LNCaP clone FGC (cell line): ENCODE measurements at regions not wholly inside any gene's neighbourhood (a gene's known extent, or its start where the extent isn't known, plus 50 kb on each side); places are given as distances from the start of the nearest gene placed in this dataset.

ENCODE experiments used
- DNase-seq: peaks from one replicate; pipeline ENCODE4 v3.0.0-alpha.2; 2011; ENCODE audit warnings: low read depth
- H3K4me3 ChIP-seq: 2 replicates; pipeline ENCODE4 v1.5.1; 2011; ENCODE audit warnings: mild to moderate bottlenecking, low read depth, low read length, control low read depth
- TF ChIP-seq, protein P1 (sequence below): IDR thresholded peaks from 2 replicates; pipeline ENCODE4 v1.5.1; 2012; ENCODE audit warnings: mild to moderate bottlenecking; ENCODE audit not compliant: control insufficient read depth, insufficient read depth; ENCODE audit errors: extremely low read depth

DNA sequence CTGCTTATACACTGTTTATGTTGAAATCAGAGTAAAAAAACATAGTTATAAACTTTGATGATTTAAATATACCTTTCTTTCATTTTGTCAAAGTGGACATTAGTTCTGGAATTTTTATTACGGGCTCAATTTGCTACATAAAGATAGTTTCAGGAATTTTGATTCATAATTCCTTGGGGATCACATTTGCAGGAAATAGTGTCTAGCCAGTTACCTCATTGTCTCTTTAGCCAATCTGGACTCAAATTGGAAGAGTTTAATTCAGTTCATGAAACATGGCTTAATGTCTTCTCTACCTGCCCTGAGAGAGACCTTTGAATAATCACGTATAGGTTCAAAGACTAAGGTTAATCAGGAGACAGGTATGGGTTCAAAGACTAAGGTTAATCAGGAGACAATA, 262.6 kb downstream of the HGF start:
- TF ChIP-seq, protein P1, sequence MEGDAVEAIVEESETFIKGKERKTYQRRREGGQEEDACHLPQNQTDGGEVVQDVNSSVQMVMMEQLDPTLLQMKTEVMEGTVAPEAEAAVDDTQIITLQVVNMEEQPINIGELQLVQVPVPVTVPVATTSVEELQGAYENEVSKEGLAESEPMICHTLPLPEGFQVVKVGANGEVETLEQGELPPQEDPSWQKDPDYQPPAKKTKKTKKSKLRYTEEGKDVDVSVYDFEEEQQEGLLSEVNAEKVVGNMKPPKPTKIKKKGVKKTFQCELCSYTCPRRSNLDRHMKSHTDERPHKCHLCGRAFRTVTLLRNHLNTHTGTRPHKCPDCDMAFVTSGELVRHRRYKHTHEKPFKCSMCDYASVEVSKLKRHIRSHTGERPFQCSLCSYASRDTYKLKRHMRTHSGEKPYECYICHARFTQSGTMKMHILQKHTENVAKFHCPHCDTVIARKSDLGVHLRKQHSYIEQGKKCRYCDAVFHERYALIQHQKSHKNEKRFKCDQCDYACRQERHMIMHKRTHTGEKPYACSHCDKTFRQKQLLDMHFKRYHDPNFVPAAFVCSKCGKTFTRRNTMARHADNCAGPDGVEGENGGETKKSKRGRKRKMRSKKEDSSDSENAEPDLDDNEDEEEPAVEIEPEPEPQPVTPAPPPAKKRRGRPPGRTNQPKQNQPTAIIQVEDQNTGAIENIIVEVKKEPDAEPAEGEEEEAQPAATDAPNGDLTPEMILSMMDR, result no peak
- DNase-seq, result no peak
- no peak overlapping the region for H3K4me3 ChIP-seq

DNA sequence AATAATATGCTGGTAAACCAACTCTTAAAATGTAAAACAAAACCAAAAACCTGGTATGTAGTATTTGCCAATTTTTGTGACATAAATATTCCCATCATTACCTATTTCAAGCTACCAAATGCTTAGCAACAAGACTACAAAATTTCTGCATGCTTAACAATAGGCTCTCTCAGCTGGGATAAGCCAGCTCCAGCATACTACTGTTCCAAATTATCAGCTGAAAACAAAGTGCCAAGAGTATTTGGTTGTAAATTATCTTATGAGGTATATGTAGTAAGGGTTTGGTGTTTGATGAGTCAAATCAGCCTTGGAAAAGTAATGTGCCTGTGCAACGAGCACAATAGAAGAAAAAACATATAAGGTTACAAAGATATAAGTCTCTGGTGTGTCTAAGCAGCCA, 263.2 kb downstream of the HGF start:
- TF ChIP-seq, protein P1, result no peak
- H3K4me3 ChIP-seq, result no peak overlapping the region
- DNase-seq, result no peak

DNA sequence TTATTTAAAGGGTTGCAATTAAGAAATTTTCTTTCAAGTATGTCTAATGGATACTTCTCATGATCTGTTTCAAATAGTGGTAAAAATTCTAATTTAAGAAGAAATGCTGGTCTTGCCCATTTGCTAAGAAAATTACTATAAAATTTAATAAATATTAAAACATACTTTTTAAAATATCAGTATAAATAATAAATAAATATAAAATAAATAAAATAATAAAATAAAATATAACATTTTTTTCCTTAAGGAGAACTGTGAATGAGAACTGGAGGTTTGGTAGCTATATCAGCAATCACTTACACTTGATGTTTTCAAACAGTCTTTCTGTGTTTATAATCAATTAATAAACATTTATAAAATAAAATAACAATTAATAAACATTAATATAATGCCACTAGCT, 266.1 kb downstream of the HGF start:
- TF ChIP-seq, protein P1, result no peak
- DNase-seq, result no peak
- H3K4me3 ChIP-seq, result no peak overlapping the region

DNA sequence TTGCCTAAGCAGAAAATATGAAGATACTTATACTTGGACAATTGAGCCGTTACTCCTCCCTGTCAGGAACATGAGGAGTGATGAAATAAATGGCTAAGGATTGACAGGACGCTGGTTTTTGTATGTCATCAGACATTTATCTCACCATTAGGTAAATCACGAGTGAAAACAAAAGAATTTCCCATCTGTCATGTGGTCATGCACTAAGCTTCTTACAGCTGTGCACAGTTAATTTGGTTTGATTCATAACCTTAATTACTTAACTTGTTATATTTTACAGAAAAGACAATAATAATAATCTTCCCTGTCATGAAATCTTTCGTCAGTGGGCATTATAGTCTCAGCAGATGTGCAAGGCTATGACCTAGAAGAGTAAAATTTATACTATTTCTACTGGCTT, 266.5 kb downstream of the HGF start:
- DNase-seq, result no peak
- TF ChIP-seq, protein P1, result no peak
- H3K4me3 ChIP-seq, result no peak overlapping the region

DNA sequence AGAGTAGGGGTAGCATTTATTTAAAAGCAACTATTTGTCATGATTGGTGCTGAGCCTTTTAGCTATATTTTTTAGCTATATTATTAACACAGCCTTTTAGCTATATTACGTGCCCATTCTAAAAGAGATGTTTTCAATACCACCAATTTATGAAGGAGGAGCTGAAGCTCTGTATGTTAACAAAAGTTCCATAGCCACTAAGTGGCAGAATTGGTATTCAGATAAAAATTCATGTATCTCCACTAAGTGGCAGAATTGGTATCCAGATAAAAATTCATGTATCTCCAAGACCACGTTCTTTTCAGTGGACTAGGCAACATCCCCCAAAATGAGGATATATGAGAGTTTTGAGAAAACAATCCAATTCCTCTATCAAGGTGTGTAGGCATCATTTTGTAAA, 268.6 kb downstream of the HGF start:
- no peak overlapping the region for H3K4me3 ChIP-seq
- TF ChIP-seq, protein P1, result 0 out of 2 replicates have a peak, but pooled peaks have one; percentile 12
- DNase-seq, result no peak

DNA sequence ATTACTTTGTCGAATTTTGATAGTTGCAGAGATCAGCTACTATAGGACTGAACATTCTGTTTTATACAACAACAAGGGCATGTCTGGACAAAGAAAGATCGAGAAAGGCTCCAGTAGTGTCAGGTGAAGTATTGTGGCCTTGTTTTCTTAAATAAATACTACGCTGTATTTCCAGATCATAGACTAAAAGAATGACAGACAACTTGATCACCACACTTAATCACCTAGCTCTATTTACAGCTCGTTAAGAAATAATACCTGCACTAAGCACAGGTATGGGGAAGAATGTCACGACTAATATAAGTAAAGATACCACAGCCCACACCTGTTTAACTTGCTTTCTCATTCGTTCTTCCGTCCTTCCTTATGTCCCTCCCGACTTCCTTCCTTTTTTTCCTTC, 269.2 kb downstream of the HGF start:
- TF ChIP-seq, protein P1, result no peak
- H3K4me3 ChIP-seq, result no peak overlapping the region
- DNase-seq, result no peak

DNA sequence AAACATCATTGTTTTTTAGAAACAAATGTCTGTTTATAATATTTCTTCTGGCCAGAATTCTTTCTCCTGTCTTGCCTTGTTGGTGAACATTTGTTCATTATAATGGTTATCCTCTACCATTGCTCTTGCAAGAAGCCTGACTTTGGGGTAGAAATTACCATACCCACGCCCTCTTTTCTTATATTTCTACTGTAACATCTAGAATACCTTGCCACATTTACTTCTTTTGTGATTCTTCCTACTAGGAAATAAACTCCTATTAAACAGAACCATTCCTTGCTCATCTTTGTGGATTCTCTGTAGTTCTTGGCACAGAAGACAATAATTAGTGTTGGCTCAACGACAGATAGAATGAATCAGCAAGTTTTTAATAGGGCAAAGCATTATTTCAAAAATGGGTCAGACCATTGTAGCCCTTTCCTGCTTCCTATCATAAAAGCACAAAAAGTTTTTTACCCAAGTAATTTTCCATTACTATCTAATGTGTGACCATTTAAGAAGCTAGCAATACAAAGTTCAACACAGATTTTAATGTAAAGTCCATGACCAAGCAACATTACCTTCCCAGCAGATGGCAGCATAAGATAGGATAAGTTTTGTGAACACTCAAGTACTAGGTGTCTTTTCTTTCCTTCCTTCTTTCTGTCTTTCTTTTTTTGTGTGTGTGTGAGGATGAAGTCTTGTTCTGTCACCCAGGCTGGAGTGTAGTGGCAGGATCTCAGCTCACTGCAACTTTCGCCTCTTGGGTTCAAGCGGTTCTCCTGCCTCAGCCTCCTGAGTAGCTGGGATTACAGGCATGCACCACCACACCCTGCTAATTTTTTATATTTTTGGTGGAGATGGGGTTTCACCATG, 270.4 kb downstream of the HGF start:
- TF ChIP-seq, protein P1, result peak; percentile 63
- DNase-seq, result peak; percentile 67
- H3K4me3 ChIP-seq, result no peak overlapping the region
